HG03378 (cell line): ENCODE measurements at regions not wholly inside any gene's neighbourhood (a gene's known extent, or its start where the extent isn't known, plus 50 kb on each side); places are given as distances from the start of the nearest gene placed in this dataset.

Experiments used
- ATAC-seq: cut with Tn5 transposase; IDR thresholded peaks from one replicate; pipeline ENCODE4 v1.9.1; 2021; ENCODE audit warnings: mild to moderate bottlenecking, moderate library complexity; ENCODE audit not compliant: unreplicated experiment

- ATAC-seq, result no peak
Measured at GRCh38 chr17:33809748-33810147, 445.3 kb upstream of the CCL2 start.

GRCh38 chr17:33811004-33811760 lies 443.9 kb upstream of the CCL2 start:
- ATAC-seq, result no peak

GRCh38 chr17:33811984-33812577 lies 443.0 kb upstream of the CCL2 start:
- no peak for ATAC-seq

- no peak for ATAC-seq
Measured at GRCh38 chr17:33814852-33815251, 440.2 kb upstream of the CCL2 start.

- no peak for ATAC-seq
Measured at GRCh38 chr17:33816036-33816435, 439.0 kb upstream of the CCL2 start.

- no peak for ATAC-seq
Measured at GRCh38 chr17:33816842-33817617, 438.1 kb upstream of the CCL2 start.

GRCh38 chr17:33819539-33819938 lies 435.5 kb upstream of the CCL2 start:
- ATAC-seq, result no peak

- no peak for ATAC-seq
Measured at GRCh38 chr17:33832262-33832661, 422.8 kb upstream of the CCL2 start.

- no peak for ATAC-seq
Measured at GRCh38 chr17:33837281-33837680, 417.8 kb upstream of the CCL2 start.

GRCh38 chr17:33838281-33838680 lies 416.8 kb upstream of the CCL2 start:
- ATAC-seq, result no peak

GRCh38 chr17:33847900-33848299 lies 407.2 kb upstream of the CCL2 start:
- ATAC-seq, result no peak

GRCh38 chr17:33848433-33848832 lies 406.7 kb upstream of the CCL2 start:
- ATAC-seq, result no peak

- ATAC-seq, result no peak
Measured at GRCh38 chr17:33854596-33854995, 400.5 kb upstream of the CCL2 start.

GRCh38 chr17:33858121-33858520 lies 397.0 kb upstream of the CCL2 start:
- ATAC-seq, result no peak

- ATAC-seq, result no peak
Measured at GRCh38 chr17:33858682-33859081, 396.4 kb upstream of the CCL2 start.

- no peak for ATAC-seq
Measured at GRCh38 chr17:33862772-33863602, 392.1 kb upstream of the CCL2 start.

- no peak for ATAC-seq
Measured at GRCh38 chr17:33864758-33865229, 390.3 kb upstream of the CCL2 start.

- ATAC-seq, result no peak
Measured at GRCh38 chr17:33868899-33869298, 386.2 kb upstream of the CCL2 start.

GRCh38 chr17:33870936-33871335 lies 384.1 kb upstream of the CCL2 start:
- no peak for ATAC-seq

- no peak for ATAC-seq
Measured at GRCh38 chr17:33871720-33872540, 383.2 kb upstream of the CCL2 start.
